ENCODE measurements at regions not wholly inside any gene's neighbourhood (a gene's known extent, or its start where the extent isn't known, plus 50 kb on each side); places are given as distances from the start of the nearest gene placed in this dataset.

DNA sequence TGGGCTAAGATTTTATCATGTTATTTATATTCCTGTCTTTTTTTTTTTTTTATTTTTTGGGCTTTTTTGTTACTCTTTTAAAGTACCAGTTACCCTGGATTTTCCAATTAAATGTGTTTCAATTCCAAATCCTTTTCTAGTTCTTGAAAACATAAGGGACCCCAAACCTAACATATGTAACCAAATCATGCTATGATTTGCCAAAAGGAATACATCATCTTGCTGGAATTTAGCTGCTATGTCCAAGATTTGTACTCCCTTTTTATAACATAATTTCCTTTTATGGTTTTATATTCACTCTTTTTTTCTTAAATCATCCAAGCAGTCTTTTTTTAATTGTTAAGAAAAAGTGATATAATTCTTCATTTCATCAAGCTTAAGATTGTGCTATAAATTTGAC lies 60.9 kb upstream of the DSEL start:
- no peak for TF ChIP-seq POLR2A (IDR thresholded peaks at IDR 0.05)
- no peak for TF ChIP-seq POLR2AphosphoS5 (IDR thresholded peaks at IDR 0.05)
- TF ChIP-seq EP300 (IDR thresholded peaks at IDR 0.05; ENCODE audit: low read depth), result no peak
